IPS-18c (cell line): ENCODE measurements at regions not wholly inside any gene's neighbourhood (a gene's known extent, or its start where the extent isn't known, plus 50 kb on each side); places are given as distances from the start of the nearest gene placed in this dataset.
"Not testable (repeated sequence)": the region's sequence is repeated elsewhere in the genome, so short reads cannot be mapped to it uniquely, and the experiment has no call there.

Source experiments
- H3K4me3 ChIP-seq: 2 replicates; pipeline ENCODE4 v1.7.0; 2013; ENCODE audit warnings: low read depth, mild to moderate bottlenecking, low read length, moderate library complexity; ENCODE audit not compliant: insufficient read depth
- H3K9me3 ChIP-seq: one replicate; pipeline ENCODE4 v1.6.1; 2013; ENCODE audit warnings: mild to moderate bottlenecking, low read length, moderate library complexity; ENCODE audit not compliant: control insufficient read depth, insufficient read depth

- Histone ChIP-seq H3K9me3 (no peaks in the 10 kb centered on the region), H3K4me3 (no peak overlapping the region)
Measured at GRCh38 chr17:52604105-52604504, 445.6 kb upstream of the CA10 start.

- not testable (repeated sequence) for H3K4me3 ChIP-seq, H3K9me3 ChIP-seq
Measured at GRCh38 chr17:52597452-52598215, 439.1 kb upstream of the CA10 start.

GRCh38 chr17:52594516-52594915 lies 436.0 kb upstream of the CA10 start:
- Histone ChIP-seq H3K4me3 (no peak overlapping the region), H3K9me3 (no peaks in the 10 kb centered on the region)

GRCh38 chr17:52546990-52547389 lies 388.5 kb upstream of the CA10 start:
- Histone ChIP-seq H3K4me3 (no peak overlapping the region), H3K9me3 (peaks cover 3% of the 10 kb centered on the region)

- H3K9me3 ChIP-seq = peaks cover 3% of the 10 kb centered on the region
Measured at GRCh38 chr17:52546493-52546892, 388.0 kb upstream of the CA10 start.

GRCh38 chr17:52537421-52537820 lies 378.9 kb upstream of the CA10 start:
- no peaks in the 10 kb centered on the region for H3K9me3 ChIP-seq
- H3K4me3 ChIP-seq = no peak overlapping the region

More at GRCh38 chr17:52546493-52546892, 388.0 kb upstream of the CA10 start:
- no peak overlapping the region for H3K4me3 ChIP-seq

GRCh38 chr17:52536489-52536888 lies 378.0 kb upstream of the CA10 start:
- Histone ChIP-seq H3K9me3 (no peaks in the 10 kb centered on the region), H3K4me3 (no peak overlapping the region)

GRCh38 chr17:52532373-52532772 lies 373.9 kb upstream of the CA10 start:
- H3K4me3 ChIP-seq = no peak overlapping the region
- no peaks in the 10 kb centered on the region for H3K9me3 ChIP-seq

GRCh38 chr17:52524096-52524637 lies 365.7 kb upstream of the CA10 start:
- Histone ChIP-seq H3K9me3 (no peaks in the 10 kb centered on the region), H3K4me3 (no peak overlapping the region)

- no peak overlapping the region for H3K4me3 ChIP-seq
- H3K9me3 ChIP-seq = no peaks in the 10 kb centered on the region
Measured at GRCh38 chr17:52517176-52517575, 358.7 kb upstream of the CA10 start.

- H3K4me3 ChIP-seq = no peak overlapping the region
- H3K9me3 ChIP-seq = no peaks in the 10 kb centered on the region
Measured at GRCh38 chr17:52515927-52516326, 357.4 kb upstream of the CA10 start.

- Histone ChIP-seq H3K9me3 (peaks cover 3% of the 10 kb centered on the region), H3K4me3 (no peak overlapping the region)
Measured at GRCh38 chr17:52505601-52506000, 347.1 kb upstream of the CA10 start.

- Histone ChIP-seq H3K4me3 (no peak overlapping the region), H3K9me3 (peaks cover 3% of the 10 kb centered on the region)
Measured at GRCh38 chr17:52504081-52504480, 345.6 kb upstream of the CA10 start.

GRCh38 chr17:52495646-52496045 lies 337.1 kb upstream of the CA10 start:
- Histone ChIP-seq H3K4me3 (no peak overlapping the region), H3K9me3 (no peaks in the 10 kb centered on the region)

GRCh38 chr17:52482271-52482670 lies 323.8 kb upstream of the CA10 start:
- H3K9me3 ChIP-seq = no peaks in the 10 kb centered on the region
- H3K4me3 ChIP-seq = no peak overlapping the region

GRCh38 chr17:52477824-52478699 lies 319.5 kb upstream of the CA10 start:
- Histone ChIP-seq H3K9me3 (no peaks in the 10 kb centered on the region), H3K4me3 (no peak overlapping the region)

- Histone ChIP-seq H3K4me3 (no peak overlapping the region), H3K9me3 (no peaks in the 10 kb centered on the region)
Measured at GRCh38 chr17:52476638-52477313, 318.3 kb upstream of the CA10 start.
